HG02943 (cell line): ENCODE measurements at regions not wholly inside any gene's neighbourhood (a gene's known extent, or its start where the extent isn't known, plus 50 kb on each side); places are given as distances from the start of the nearest gene placed in this dataset.
A peak's percentile ranks its signal among the peaks of the same experiment; 100 is the strongest.

Experiments used
- ATAC-seq: cut with Tn5 transposase; IDR thresholded peaks from one replicate; pipeline ENCODE4 v1.9.1; 2021; ENCODE audit warnings: mild to moderate bottlenecking, low read depth, moderate library complexity; ENCODE audit not compliant: unreplicated experiment

DNA sequence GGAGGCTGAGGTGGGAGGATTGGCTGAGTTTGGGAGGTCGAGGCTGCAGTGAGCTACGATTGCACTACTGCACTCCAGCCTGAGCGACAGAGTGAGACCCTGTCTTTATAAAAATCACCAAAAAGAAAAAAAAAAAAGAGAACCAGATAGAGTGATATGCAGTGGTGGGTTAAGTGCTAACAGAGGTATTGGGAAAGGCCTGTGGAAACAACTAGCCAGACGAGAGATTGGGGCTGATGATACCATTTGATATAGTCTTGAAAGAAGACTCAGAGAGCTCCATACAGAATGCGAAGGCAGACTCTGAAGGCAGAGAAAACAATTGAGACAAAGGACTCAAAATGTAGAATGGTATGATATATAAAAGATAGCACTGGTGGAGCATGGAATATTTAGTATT is 134.1 kb downstream of the CDC42EP3 start:
- no peak for ATAC-seq

- no peak for ATAC-seq
These were observed 129.9 kb downstream of the CDC42EP3 start for GRCh38 chr2:37541516-37541915.

GRCh38 chr2:37543999-37544557 is 127.4 kb downstream of the CDC42EP3 start:
- no peak for ATAC-seq

DNA sequence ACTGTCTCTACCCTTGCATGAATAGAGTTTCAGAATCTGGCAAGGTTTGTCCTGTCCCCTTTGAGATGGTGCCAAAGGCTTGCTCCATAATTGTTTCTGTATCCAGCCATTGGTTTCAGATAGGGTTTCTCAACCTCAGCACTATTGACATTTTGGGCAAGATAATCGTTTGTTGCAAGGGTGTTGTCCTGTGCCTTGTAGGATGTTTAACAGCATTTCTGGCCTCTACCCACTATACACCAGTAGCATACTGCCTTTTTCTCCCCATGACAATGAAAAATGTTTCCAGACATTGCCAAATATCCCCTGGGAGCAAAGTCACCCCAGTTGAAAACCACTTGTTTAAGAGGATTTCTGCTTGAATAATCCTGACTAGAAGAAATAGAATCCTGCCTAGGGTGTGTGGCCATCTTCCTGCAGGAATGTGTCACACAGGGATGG is 126.8 kb downstream of the CDC42EP3 start:
- ATAC-seq = no peak

DNA sequence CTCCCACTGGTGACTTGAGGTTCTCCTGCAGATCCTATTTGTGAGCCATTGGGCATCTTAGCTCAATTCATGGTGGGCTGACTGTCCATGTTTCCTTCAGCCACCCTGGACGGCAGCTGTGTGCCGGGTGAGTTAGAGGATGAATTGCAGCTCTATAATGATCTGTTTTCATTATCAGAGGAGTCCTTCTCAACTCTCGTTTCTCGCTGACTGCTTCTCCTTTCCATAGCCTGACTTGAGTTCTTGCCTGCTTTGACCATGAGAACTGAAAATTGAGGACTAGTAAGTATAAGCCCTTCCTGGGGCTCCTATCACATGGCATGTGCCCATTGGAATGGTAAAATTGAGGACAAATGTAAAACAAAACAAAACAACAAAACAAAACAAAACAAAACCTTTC is 121.8 kb downstream of the CDC42EP3 start:
- ATAC-seq = no peak

DNA sequence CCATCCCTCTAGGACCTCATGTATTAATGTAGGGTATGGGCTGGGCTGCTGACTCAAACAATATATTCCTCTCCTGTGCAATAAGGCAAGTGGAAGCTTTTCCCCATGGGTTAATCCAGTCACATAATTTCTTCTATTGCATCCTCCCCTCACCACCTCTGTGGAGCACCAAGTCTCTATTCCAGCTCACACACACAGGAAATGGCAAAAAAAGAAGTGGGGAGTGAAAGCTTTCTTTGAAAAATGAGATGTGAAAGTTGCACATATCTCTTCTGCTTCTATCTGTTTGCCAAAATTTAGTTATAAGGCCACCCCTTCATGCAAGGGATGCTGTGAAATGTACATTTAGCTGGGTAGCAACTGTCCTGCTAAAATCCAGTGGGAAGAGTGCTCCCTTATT is 121.3 kb downstream of the CDC42EP3 start:
- ATAC-seq = no peak

GRCh38 chr2:37551783-37552182 is 119.7 kb downstream of the CDC42EP3 start:
- no peak for ATAC-seq

GRCh38 chr2:37552339-37552738 is 119.1 kb downstream of the CDC42EP3 start:
- ATAC-seq = no peak

GRCh38 chr2:37553411-37554154 is 117.9 kb downstream of the CDC42EP3 start:
- ATAC-seq = no peak

GRCh38 chr2:37554155-37554510 is 117.3 kb downstream of the CDC42EP3 start:
- ATAC-seq = no peak

GRCh38 chr2:37554687-37555086 is 116.8 kb downstream of the CDC42EP3 start:
- no peak for ATAC-seq

GRCh38 chr2:37555457-37555856 is 116.0 kb downstream of the CDC42EP3 start:
- ATAC-seq = peak; percentile 47

DNA sequence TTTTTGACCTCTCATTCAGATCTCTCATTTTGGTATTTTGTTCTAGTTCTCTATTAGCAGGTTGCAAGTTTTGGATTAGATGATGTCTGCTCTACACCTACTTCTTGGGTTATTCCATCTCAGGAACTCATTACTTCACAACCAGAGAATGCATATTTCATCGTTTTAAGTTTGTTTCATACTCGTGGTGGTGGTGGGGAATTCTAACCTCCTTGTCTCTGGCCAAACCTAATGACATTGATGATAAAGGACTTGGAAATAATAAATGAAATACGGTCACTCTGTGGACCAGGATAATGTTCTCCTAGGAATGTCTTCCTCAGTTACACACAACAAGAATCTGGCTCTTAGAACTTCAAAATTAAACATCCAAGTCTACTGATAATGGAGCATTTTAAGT is 115.2 kb downstream of the CDC42EP3 start:
- no peak for ATAC-seq

- peak; percentile 72 for ATAC-seq
These were observed 112.8 kb downstream of the CDC42EP3 start for GRCh38 chr2:37558623-37559022.

- no peak for ATAC-seq
These were observed 111.1 kb downstream of the CDC42EP3 start for GRCh38 chr2:37560241-37560848.

- ATAC-seq = no peak
These were observed 110.4 kb downstream of the CDC42EP3 start for GRCh38 chr2:37560863-37561614.

DNA sequence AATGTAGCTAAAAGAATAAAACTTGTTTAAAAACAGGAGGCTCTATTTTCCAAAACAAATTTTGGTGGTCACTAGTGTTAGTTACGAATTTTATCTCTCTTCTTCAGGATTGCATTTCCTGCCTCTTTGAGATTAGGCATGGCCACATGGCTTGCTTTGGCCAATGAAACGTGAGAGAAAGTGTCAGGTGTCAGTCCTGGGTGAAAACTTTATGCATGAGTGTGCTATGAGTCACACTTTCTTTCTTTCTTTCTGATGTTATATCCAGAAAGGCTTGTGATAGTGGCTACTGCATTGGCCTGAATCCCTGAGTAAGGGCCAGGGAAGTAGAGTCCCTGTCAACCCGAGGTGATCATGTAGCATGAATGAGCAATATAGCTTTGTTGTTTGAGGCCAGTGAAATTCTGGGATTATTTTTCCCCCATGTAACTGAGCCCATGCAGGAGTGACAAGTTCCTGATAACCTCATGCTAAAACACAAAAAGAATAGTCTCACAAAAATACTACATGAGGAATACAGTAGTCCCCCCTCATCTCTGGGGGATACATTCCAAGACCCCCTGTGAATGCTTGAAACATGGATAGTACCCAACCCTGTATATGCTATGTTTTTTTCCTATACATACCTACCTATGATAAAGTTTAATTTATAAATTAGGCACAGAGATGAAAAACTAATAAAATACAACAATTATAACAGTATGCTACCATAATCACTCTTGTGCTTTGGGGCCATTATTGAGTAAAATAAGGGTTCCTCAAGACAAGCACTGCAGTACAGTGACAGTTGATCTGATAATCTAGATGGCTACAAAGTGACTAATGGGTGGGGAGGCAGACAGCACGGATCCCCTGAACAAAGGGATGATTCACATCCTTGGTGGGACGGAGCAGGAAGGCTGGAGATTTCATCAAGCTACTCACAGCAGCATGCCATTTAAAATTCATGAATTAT is 109.5 kb downstream of the CDC42EP3 start:
- ATAC-seq = peak; percentile 65

GRCh38 chr2:37563375-37564015 is 107.9 kb downstream of the CDC42EP3 start:
- no peak for ATAC-seq

GRCh38 chr2:37564356-37564755 is 107.1 kb downstream of the CDC42EP3 start:
- no peak for ATAC-seq

GRCh38 chr2:37566517-37566981 is 104.9 kb downstream of the CDC42EP3 start:
- no peak for ATAC-seq
